ENCODE measurements at regions not wholly inside any gene's neighbourhood (a gene's known extent, or its start where the extent isn't known, plus 50 kb on each side); places are given as distances from the start of the nearest gene placed in this dataset.

DNA sequence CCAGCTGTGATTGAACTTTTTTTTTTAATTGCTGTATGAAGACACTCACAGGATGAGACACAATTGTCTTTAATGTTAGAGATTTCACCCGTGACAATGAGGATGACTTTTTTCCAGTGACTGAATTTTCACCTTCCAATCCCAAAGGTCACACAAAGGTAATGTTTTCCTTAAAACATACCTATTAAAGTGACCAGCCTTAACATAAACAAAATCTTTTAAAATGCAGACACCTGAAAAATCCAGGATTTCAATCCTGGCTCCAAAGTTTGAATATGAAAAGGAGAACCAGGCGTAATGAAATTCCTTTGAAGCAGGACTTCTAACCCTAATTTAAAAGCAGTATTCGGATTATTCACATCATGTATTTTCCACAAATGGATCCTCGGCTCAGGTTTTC lies 647.7 kb downstream of the GATA3 start:
- TF ChIP-seq POLR2A (IDR thresholded peaks at IDR 0.05) (no peak), POLR2AphosphoS5 (IDR thresholded peaks at IDR 0.05) (no peak)
- TF ChIP-seq, protein P1, sequence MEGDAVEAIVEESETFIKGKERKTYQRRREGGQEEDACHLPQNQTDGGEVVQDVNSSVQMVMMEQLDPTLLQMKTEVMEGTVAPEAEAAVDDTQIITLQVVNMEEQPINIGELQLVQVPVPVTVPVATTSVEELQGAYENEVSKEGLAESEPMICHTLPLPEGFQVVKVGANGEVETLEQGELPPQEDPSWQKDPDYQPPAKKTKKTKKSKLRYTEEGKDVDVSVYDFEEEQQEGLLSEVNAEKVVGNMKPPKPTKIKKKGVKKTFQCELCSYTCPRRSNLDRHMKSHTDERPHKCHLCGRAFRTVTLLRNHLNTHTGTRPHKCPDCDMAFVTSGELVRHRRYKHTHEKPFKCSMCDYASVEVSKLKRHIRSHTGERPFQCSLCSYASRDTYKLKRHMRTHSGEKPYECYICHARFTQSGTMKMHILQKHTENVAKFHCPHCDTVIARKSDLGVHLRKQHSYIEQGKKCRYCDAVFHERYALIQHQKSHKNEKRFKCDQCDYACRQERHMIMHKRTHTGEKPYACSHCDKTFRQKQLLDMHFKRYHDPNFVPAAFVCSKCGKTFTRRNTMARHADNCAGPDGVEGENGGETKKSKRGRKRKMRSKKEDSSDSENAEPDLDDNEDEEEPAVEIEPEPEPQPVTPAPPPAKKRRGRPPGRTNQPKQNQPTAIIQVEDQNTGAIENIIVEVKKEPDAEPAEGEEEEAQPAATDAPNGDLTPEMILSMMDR (IDR thresholded peaks at IDR 0.05), result no peak
